HG03558 (cell line): ENCODE measurements at regions not wholly inside any gene's neighbourhood (a gene's known extent, or its start where the extent isn't known, plus 50 kb on each side); places are given as distances from the start of the nearest gene placed in this dataset.

Experiments used
- ATAC-seq: cut with Tn5 transposase; IDR thresholded peaks from one replicate; pipeline ENCODE4 v1.9.1; 2021; ENCODE audit warnings: moderate number of reproducible peaks; ENCODE audit not compliant: unreplicated experiment; ENCODE audit errors: extremely low read depth

GRCh38 chr20:23282546-23282945 lies 68.0 kb upstream of the NXT1 start:
- ATAC-seq: no peak

- ATAC-seq: no peak
Observed at GRCh38 chr20:23282111-23282510, 68.5 kb upstream of the NXT1 start.

- ATAC-seq: no peak
Observed at GRCh38 chr20:23279836-23280235, 70.8 kb upstream of the NXT1 start.

- no peak for ATAC-seq
Observed at GRCh38 chr20:23278172-23278571, 72.4 kb upstream of the NXT1 start.

DNA sequence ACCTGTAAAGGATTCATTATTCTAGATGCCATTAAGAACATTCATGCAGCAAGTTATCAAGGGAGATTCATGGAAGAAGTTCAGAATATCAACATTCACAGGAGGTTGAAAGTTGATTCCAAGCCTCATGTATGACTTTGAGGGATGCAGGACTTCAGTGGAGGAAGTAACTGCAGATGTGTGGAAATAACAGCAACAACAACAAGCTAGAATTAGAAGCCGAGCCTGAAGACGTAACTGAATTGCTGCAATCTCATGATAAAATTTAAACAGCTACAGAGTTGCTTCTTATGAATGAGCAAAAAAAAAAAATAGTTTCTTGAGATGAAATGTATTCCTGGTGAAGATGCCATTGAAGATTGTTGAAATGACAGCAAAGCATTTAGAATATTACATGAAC lies 73.3 kb upstream of the NXT1 start:
- ATAC-seq: no peak

DNA sequence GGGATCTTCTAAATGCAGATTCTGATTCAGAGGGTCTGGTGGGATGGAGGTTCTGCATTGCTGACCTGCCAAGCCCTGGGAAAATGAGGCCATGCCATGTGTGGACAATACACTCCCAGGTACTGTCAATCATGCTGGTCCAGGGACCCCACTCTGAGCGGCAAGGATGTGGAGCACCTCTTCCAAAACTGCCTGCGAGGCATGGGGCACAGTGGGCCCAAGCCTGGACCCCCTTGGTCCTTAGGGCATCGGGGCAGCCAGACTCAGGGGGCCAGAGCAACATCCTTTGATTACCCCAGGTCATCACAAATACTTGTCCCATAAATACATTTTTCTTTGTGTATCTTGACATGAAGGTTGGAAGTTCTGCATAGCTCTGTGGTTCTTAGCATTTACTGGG lies 76.8 kb upstream of the NXT1 start:
- ATAC-seq: no peak

DNA sequence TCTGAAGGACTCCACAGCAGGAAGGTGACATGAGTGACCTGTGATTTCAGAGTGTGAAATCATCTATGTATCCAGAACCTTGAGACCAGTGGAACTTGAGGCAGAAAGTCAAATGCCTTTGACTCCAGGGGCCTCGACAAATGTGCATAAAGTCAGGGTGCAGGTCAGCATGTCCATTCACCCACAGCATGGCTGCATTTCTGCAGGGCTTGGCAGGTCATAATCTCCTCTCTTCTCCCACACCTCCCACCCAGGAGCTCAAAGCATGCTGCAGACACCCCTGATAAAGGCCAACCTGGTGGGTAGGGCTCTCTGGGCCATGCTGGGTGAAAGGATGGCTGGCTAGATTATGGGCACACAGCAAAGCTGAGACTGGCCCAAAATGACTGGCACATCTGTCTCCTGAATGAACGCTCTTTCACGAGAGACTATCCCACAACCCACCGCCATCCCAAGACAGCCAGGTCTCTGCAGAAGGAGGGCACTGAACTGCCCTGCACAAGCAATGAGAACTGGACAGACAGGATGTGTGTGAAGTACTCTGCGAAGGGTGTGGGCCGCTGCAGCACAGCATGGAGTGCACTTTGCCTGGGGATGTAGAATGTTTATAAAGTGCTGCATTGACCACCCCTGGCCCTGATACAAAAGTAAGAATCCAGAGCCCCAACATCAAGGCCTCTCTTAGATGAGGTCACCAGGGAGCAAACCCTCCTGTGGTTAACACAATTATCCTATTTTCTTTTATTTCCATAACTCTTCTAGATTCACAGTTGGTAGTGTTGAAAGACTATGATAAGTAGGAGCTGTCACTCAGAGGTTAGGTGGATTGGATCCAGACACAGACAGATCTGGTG lies 78.2 kb upstream of the NXT1 start:
- ATAC-seq: no peak

DNA sequence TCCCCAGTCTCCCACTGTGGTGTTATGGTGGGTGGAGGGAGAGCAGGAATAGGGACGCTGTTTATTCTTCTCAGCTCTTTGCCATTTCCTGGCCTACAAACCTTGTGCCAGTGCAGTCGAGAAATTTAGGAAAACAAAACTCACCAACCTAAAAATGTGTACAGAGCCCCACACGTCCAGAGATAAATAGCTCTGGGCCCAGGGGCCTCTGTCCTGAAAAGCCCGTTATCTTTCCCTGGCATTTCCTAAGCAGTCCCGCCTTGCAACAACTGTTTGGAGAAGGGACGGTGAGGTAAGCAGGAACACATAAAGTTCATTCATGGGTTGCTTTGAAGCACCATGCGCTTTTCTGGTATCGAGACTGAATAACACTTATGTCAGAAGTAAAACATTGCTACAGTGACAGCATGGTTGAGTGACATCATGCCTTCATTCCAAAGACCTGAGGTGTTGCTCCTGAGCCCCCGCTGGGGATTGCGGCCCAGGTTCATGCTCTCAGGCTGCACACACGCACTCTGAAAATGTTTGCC lies 80.1 kb upstream of the NXT1 start:
- no peak for ATAC-seq

- ATAC-seq: no peak
Observed at GRCh38 chr20:23269954-23270353, 80.6 kb upstream of the NXT1 start.

GRCh38 chr20:23268792-23269354 lies 81.7 kb upstream of the NXT1 start:
- ATAC-seq: no peak

GRCh38 chr20:23267909-23268308 lies 82.7 kb upstream of the NXT1 start:
- no peak for ATAC-seq

DNA sequence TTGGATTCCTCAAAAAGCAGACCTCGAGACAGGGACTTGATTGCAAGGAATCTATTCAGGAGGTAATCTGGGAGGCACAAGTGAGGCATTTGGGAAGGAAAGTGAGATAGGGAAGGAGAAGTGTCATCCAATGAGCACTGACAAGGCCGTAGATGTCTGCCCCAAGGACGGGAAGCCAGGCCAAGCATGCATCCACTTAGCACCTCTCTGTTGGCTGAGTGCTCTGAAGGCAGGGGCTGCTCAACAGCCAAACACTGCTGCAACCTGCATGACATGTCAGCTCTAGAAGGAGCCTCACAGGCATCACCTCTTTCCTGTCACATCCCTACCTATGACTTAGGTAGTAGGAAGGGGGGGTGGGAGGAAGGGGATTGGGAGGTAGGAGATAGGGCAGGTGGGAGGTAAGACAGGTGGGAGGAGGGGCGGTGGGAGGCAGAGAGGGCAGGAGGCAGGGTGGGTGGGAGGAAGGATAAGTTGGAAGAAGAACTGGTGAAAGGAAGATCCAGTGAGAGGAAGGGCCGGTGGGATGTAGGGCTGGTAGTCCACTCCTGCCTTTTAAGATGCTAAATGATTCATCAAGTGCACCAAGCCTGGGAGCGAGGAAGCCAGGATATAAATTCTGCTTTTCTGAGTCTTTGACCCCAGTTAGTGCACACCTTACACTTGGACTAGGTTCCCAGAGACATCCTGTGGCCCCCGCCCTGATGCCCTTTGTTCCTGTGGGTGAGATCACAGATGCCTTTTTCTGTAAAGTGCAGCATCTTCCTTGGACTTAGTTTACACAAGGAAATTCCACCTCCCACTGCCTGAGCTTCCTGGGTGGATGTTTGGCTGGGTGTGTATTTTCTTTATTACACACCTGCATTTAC lies 83.8 kb upstream of the NXT1 start:
- no peak for ATAC-seq

- no peak for ATAC-seq
Observed at GRCh38 chr20:23265226-23265625, 85.4 kb upstream of the NXT1 start.

GRCh38 chr20:23264545-23264944 lies 86.0 kb upstream of the NXT1 start:
- ATAC-seq: no peak

DNA sequence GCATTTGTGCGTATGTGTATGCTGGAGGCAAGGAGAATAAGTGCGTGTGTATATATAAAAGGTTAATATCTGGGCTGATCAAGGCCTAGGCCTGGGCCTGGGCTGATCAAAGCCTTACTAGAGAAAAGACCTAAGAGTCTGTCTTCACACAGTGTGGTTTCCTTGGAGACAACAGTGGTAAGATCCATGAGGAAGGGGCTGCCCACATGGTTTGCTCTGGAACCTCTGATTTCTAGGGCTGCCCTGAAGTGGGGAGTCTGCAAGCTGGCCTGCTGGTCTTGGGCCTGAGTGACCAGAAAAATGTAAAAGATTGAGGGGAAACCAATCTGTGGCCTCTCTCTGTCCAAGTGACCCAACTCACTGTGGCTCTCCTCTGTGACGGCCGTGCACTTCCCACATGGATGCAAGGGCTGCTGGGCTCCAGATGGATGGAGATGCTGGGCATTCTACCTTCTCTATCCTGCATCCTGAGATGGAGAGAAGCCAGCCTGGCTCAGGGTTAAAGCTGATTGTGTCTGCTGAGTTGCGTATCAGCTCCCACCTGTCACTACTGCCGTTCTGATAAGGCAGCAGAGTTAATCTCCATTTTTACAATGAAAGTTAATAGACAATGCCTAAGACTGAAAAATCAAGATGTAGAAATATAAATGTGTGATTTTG lies 90.3 kb upstream of the NXT1 start:
- ATAC-seq: no peak

DNA sequence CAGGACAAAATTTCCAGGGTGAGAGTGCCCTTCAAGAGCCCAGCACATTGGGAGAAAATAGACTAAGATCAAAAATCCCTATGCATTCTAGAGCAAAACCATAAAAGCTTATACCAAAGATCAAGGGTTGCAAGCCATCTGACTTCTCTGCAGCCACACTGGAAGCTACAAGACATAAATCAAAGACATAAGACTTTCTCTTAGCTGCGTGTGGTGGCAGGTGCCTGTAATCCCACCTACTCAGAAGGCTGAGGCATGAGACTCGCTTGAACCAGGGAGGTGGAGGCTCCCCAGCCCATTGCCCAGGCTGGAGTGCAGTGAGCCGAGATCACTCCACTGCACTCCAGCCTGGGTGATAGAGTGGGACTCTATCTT lies 91.9 kb upstream of the NXT1 start:
- no peak for ATAC-seq

DNA sequence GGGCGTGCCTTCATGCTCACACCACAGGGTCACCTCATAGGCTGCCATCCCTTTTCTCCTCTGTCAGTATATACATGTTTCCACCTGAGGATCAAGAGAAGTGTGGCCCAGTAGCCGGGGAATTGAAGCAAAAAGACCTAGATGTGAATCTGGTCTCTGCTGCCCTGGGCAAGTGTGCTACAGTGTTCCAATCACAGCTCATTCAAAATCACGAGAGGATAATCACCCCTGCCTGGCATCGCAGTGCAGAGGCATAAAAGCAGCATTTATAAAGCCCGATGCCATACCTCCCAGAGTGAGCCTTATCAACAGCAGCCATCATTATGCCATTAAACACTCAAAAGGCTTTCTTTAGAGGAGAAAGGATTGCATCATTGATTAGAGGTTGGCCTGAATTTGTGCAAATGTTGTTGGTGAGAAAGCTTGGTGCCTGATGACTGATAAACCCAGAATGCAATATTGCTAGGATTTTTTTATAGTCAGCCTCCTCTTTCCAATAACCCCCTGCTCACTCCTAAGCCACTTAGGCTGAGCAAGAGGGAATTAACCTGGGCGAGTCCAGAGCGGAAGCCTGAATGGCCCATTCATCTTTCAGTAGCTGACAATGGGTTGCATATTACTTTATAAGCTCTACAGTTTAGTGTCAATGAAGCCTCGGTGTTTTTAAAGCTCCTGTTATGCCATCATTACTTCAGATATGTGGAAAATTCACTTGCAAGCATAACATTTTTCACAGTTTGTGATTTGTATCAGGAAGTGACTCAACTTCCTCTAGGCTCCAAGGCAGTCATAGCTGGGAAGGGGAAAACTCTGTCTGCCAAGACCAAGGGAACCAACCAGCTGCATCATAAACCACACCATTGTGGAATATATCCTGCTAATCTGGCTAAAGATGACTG lies 92.5 kb upstream of the NXT1 start:
- ATAC-seq: no peak

GRCh38 chr20:23257106-23257761 lies 93.4 kb upstream of the NXT1 start:
- no peak for ATAC-seq
